ENCODE measurements at regions not wholly inside any gene's neighbourhood (a gene's known extent, or its start where the extent isn't known, plus 50 kb on each side); places are given as distances from the start of the nearest gene placed in this dataset.
"Not testable (repeated sequence)": the region's sequence is repeated elsewhere in the genome, so short reads cannot be mapped to it uniquely, and the experiment has no call there.

GRCh38 chr3:153624310-153625030 is 462.4 kb downstream of the RAP2B start:
- no peak for DNase-seq

- no peak for DNase-seq
Measured at GRCh38 chr3:153625506-153625905, 463.5 kb downstream of the RAP2B start.

GRCh38 chr3:153626158-153626557 is 464.1 kb downstream of the RAP2B start:
- no peak for DNase-seq

- no peak for DNase-seq
Measured at GRCh38 chr3:153628591-153628990, 466.6 kb downstream of the RAP2B start.

GRCh38 chr3:153629148-153629547 is 467.1 kb downstream of the RAP2B start:
- no peak for DNase-seq

GRCh38 chr3:153631102-153631501 is 469.1 kb downstream of the RAP2B start:
- DNase-seq = no peak

GRCh38 chr3:153631664-153632063 is 469.6 kb downstream of the RAP2B start:
- no peak for DNase-seq

- DNase-seq = no peak
Measured at GRCh38 chr3:153633407-153633806, 471.4 kb downstream of the RAP2B start.

- DNase-seq = no peak
Measured at GRCh38 chr3:153634683-153635082, 472.7 kb downstream of the RAP2B start.

- no peak for DNase-seq
Measured at GRCh38 chr3:153639631-153640030, 477.6 kb downstream of the RAP2B start.

- DNase-seq = no peak
Measured at GRCh38 chr3:153640689-153641665, 479.0 kb downstream of the RAP2B start.

- not testable (repeated sequence) for DNase-seq
Measured at GRCh38 chr3:153642576-153642975, 478.6 kb upstream of the ARHGEF26 start.

- not testable (repeated sequence) for DNase-seq
Measured at GRCh38 chr3:153643471-153643870, 477.7 kb upstream of the ARHGEF26 start.

- DNase-seq = no peak
Measured at GRCh38 chr3:153649286-153649839, 471.8 kb upstream of the ARHGEF26 start.

- DNase-seq = no peak
Measured at GRCh38 chr3:153652076-153652475, 469.1 kb upstream of the ARHGEF26 start.

- no peak for DNase-seq
Measured at GRCh38 chr3:153657046-153657445, 464.1 kb upstream of the ARHGEF26 start.

- DNase-seq = no peak
Measured at GRCh38 chr3:153657461-153657860, 463.7 kb upstream of the ARHGEF26 start.

GRCh38 chr3:153658136-153658535 is 463.1 kb upstream of the ARHGEF26 start:
- DNase-seq = peak; percentile 11

- DNase-seq = no peak
Measured at GRCh38 chr3:153666991-153667740, 454.0 kb upstream of the ARHGEF26 start.

- DNase-seq = no peak
Measured at GRCh38 chr3:153669527-153669926, 451.7 kb upstream of the ARHGEF26 start.

GRCh38 chr3:153670577-153670976 is 450.6 kb upstream of the ARHGEF26 start:
- DNase-seq = no peak

GRCh38 chr3:153673853-153674252 is 447.3 kb upstream of the ARHGEF26 start:
- DNase-seq = no peak

GRCh38 chr3:153679714-153680113 is 441.5 kb upstream of the ARHGEF26 start:
- no peak for DNase-seq

All from NCI-H226 (cell line).